ENCODE measurements at regions not wholly inside any gene's neighbourhood (a gene's known extent, or its start where the extent isn't known, plus 50 kb on each side); places are given as distances from the start of the nearest gene placed in this dataset.

DNA sequence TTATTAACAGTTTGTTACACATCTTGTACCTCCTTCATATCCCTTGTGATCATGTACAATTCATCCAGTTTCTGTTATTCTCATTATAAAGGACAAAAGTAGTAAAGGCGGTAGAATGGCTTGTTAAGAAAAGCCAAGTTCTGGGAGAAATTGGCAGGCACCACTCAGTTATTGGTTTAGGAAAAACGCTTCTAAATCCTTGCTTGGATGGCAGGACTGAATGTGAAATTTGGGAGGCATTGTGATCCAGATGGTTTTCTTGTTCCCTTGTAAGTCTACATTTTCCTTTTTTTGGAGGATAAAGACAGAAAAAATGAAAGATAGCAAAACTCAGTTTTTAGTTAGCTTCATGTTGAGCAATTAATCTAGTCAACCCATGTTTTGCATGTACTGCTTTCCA is 130.2 kb downstream of the MAT2B start:
- no peak overlapping the region for H2AFZ ChIP-seq (ENCODE audit: control insufficient read depth, low read depth, low read length)
- H3K9me3 ChIP-seq (replicated peaks; ENCODE audit: control insufficient read depth, insufficient read depth, low read length): no peaks in the 10 kb centered on the region
- in situ Hi-C loops (cut with MboI): no loop called here
- ATAC-seq: no peak
- H3K36me3 ChIP-seq (ENCODE audit: control insufficient read depth in 2 of 2, insufficient read depth in 2 of 2, low read length in 1 of 2): no peaks in the 10 kb centered on the region
- no peaks in the 10 kb centered on the region for H3K27me3 ChIP-seq (replicated peaks in 1 of 2; ENCODE audit: control insufficient read depth in 2 of 2, insufficient read depth in 2 of 2, low read length in 1 of 2)
- SMC1A ChIA-PET (ENCODE audit: uncharacterized antibody, unreplicated experiment): no interaction called here
- RAD21 ChIA-PET (ENCODE audit: unreplicated experiment): no interaction called here
- POLR2A ChIA-PET: no interaction called here
- no peak for FAIRE-seq
- H4K20me1 ChIP-seq (ENCODE audit: control insufficient read depth, insufficient read depth): no peaks in the 10 kb centered on the region
- DNase-seq (ENCODE audit: low read depth, low spot score): no peak
- H3K79me2 ChIP-seq (ENCODE audit: control insufficient read depth, insufficient read depth, low read length): no peaks in the 10 kb centered on the region
- intact Hi-C loops (cut with micrococcal nuclease; ENCODE audit: unreplicated experiment): no loop called here
- H3K27ac ChIP-seq (ENCODE audit: control insufficient read depth, insufficient read depth): no peak overlapping the region
- H3K4me1 ChIP-seq (ENCODE audit: control insufficient read depth, insufficient read depth, low read length): no peaks in the 10 kb centered on the region
- H3K9ac ChIP-seq (ENCODE audit: control insufficient read depth, insufficient read depth, low read length): no peak overlapping the region
- CTCF ChIA-PET: interaction anchor here (0.6 kb wide), 1 partner anchor 172 kb away, joined by 3 read pairs; no protein-coding TSS in a partner anchor
- H3K4me3 ChIP-seq: no peak overlapping the region
- H3K4me2 ChIP-seq (ENCODE audit: control insufficient read depth, insufficient read depth): no peak overlapping the region
- no TSS peak for BruUV-seq (replicated peaks)
- no peak for TF ChIP-seq ZSCAN29 (IDR thresholded peaks at IDR 0.05)
- TF ChIP-seq, protein P1, sequence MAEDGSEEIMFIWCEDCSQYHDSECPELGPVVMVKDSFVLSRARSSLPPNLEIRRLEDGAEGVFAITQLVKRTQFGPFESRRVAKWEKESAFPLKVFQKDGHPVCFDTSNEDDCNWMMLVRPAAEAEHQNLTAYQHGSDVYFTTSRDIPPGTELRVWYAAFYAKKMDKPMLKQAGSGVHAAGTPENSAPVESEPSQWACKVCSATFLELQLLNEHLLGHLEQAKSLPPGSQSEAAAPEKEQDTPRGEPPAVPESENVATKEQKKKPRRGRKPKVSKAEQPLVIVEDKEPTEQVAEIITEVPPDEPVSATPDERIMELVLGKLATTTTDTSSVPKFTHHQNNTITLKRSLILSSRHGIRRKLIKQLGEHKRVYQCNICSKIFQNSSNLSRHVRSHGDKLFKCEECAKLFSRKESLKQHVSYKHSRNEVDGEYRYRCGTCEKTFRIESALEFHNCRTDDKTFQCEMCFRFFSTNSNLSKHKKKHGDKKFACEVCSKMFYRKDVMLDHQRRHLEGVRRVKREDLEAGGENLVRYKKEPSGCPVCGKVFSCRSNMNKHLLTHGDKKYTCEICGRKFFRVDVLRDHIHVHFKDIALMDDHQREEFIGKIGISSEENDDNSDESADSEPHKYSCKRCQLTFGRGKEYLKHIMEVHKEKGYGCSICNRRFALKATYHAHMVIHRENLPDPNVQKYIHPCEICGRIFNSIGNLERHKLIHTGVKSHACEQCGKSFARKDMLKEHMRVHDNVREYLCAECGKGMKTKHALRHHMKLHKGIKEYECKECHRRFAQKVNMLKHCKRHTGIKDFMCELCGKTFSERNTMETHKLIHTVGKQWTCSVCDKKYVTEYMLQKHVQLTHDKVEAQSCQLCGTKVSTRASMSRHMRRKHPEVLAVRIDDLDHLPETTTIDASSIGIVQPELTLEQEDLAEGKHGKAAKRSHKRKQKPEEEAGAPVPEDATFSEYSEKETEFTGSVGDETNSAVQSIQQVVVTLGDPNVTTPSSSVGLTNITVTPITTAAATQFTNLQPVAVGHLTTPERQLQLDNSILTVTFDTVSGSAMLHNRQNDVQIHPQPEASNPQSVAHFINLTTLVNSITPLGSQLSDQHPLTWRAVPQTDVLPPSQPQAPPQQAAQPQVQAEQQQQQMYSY (CRISPR knock-in tag; IDR thresholded peaks at IDR 0.05): no peak
- TF ChIP-seq CREM (IDR thresholded peaks at IDR 0.05; ENCODE audit: low read depth): no peak
- no peak for TF ChIP-seq HDGF (IDR thresholded peaks at IDR 0.05)
- no peak for TF ChIP-seq IKZF2 (IDR thresholded peaks at IDR 0.05)
- no peak for TF ChIP-seq ETV6 (conservative IDR thresholded peaks at IDR 0.05 in 1 of 2, IDR thresholded peaks at IDR 0.05 in 1 of 2; ENCODE audit: borderline replicate concordance in 1 of 2, low read depth in 1 of 2)
- TF ChIP-seq, protein P2, sequence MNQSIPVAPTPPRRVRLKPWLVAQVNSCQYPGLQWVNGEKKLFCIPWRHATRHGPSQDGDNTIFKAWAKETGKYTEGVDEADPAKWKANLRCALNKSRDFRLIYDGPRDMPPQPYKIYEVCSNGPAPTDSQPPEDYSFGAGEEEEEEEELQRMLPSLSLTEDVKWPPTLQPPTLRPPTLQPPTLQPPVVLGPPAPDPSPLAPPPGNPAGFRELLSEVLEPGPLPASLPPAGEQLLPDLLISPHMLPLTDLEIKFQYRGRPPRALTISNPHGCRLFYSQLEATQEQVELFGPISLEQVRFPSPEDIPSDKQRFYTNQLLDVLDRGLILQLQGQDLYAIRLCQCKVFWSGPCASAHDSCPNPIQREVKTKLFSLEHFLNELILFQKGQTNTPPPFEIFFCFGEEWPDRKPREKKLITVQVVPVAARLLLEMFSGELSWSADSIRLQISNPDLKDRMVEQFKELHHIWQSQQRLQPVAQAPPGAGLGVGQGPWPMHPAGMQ (IDR thresholded peaks at IDR 0.05; ENCODE audit: borderline replicate concordance): no peak
- no peak for TF ChIP-seq NR2C1 (IDR thresholded peaks at IDR 0.05)
- no peak for TF ChIP-seq HDAC6 (IDR thresholded peaks at IDR 0.05; ENCODE audit: unreplicated experiment)
- no peak for TF ChIP-seq GATAD2B (conservative IDR thresholded peaks at IDR 0.05; ENCODE audit: low read depth)
- TF ChIP-seq BCL11A (IDR thresholded peaks at IDR 0.05; ENCODE audit: low read depth, low read length): no peak
- TF ChIP-seq SMARCA5 (IDR thresholded peaks at IDR 0.05): no peak
- no peak for TF ChIP-seq TBL1XR1 (IDR thresholded peaks at IDR 0.05; ENCODE audit: low read depth, low read length)
- no peak for TF ChIP-seq NR2F1 (conservative IDR thresholded peaks at IDR 0.05)
- no peak for TF ChIP-seq NR2C2 (IDR thresholded peaks at IDR 0.05; ENCODE audit: borderline replicate concordance, control insufficient read depth, insufficient read length, low read depth)
- TF ChIP-seq EP300 (IDR thresholded peaks at IDR 0.05; ENCODE audit: borderline replicate concordance in 1 of 2, control insufficient read depth in 1 of 2, low read depth in 2 of 2, low read length in 2 of 2): no peak
- TF ChIP-seq MEF2B (IDR thresholded peaks at IDR 0.05; ENCODE audit: partially characterized antibody, poor library complexity, severe bottlenecking): no peak
- 46% methylated on average over 2 of the region's 2 CpGs for whole genome bisulfite sequencing (ENCODE audit: insufficient coverage, insufficient replicate concordance, low lambda C conversion rate, missing lambda C conversion rate)

Data from GM12878 (cell line).